ENCODE measurements at regions not wholly inside any gene's neighbourhood (a gene's known extent, or its start where the extent isn't known, plus 50 kb on each side); places are given as distances from the start of the nearest gene placed in this dataset.
"Not testable (repeated sequence)": the region's sequence is repeated elsewhere in the genome, so short reads cannot be mapped to it uniquely, and the experiment has no call there.

- no peak for DNase-seq (ENCODE audit: low spot score)
Observed at GRCh38 chr2:17254421-17254820, 263.8 kb downstream of the RAD51AP2 start.

DNA sequence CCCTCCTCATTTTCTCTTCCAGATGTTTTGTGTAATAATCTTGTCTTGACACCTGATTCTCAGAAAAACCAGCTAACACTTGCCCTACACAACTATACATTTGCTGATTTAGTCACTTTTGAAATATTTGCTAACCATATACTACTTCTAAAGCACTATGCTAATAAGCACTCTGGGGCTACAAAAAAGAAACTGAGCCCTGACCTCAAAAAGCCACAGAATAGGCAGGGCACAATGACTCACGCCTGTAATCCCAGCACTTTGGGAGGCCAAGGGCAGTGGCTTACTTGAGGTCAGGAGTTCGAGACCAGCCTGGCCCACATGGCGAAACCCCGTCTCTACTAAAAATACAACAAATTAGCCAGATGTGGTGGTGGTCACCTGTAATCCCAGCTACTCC, 266.0 kb downstream of the RAD51AP2 start:
- DNase-seq (ENCODE audit: low spot score): no peak

DNA sequence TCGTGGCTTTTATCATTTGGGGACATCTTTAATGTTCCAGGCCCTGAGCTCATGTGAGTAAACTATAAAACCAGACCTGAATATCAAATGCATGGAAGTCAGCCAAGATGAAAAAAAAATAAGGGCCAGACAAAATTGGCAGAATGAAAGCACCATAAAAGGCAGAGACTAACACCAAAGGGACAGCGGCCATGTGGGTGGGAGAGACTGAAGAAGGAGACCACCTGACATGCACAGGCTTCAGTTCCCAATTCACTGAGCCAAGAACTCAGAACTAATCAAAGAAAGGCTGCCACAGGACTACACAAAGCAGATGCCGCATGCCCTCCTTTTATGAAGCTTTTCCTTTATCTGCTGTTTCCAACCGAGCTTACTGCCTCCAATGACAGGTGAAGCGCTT, 267.1 kb downstream of the RAD51AP2 start:
- no peak for DNase-seq (ENCODE audit: low spot score)

DNA sequence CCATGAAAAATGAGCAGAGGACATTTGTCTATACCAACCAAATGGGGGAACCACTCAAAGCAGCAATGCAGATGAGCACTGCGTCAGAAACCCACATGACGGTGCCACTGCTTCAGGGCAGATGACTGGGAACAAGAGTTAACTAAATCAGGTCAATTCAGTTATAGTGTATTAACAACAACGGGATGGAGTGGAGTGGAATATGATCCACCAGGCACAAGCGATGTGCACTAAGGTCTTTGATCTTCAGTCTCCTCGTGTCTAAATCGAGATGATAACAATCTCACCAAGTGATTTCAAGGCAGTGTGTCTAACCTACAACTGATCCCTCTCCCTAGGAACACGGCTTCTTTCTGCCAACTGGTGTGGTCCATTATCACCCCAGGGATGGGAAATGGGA, 269.0 kb downstream of the RAD51AP2 start:
- DNase-seq (ENCODE audit: low spot score): no peak

DNA sequence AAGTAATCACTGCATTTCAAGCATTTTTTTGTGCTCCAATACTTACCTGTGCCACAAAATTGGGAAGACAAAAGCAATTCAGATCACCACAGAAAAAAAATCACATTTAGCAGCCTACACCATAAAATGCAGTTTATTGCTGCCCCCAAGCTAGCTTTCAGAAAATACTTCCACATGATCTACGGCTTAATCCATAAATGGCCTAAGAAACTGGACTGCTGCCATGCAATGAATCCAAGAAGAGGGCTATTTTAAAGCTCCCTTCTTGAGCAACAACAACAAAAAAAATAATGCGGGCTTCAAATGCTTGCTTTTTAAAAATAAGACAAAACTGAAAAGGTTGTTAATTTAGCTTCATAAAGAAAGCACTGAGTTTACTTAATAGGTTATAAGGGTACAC, 272.3 kb downstream of the RAD51AP2 start:
- DNase-seq (ENCODE audit: low spot score): no peak

DNA sequence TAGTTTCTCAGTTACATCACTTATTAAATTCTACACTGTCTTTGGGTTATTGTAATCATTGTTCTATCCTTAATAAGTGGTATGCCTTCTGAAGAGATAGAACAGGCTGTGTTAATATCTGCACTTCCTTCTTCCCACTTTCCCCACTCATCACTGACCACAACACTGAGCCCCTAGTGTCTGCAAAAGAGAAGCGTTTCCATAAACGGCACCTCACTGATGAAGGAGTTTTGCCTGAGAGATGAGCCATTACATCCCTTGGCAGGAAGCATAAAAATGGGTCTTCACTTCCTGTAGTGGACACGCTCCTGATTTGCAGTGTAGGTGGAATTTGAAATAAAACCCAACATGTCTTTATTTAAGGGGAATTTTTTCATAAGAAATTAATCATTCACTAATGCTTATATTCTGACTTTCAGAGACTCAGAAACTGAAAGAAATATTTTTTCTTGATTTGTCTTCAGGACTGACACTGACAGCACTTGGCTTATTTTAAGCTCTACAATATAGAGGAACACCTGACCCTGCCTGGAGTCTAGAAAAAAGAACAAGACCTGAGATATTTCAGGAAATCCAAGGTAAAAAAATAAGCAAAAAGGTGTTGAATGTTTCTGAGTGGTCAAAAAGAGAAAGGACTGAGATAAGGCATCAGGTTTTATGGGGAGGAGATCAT, 275.3 kb downstream of the RAD51AP2 start:
- DNase-seq (ENCODE audit: low spot score): no peak

DNA sequence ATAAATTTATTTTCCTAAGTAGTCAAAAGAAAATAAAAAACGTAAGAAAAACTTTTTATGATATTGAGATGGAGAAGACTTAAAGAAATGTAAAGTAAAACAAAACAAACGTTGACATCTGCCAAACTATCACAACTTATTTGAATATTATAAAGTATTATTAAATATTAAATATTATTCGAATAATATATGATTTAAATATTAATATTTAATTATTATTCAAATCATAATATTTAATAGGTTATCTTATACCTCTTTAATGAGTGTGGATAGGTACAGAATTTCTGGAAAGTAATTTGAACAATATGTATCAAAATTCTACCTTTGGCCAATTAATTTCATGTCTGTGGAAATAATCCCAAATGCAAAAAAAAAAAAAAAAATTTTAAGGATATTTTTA, 278.7 kb downstream of the RAD51AP2 start:
- no peak for DNase-seq (ENCODE audit: low spot score)

DNA sequence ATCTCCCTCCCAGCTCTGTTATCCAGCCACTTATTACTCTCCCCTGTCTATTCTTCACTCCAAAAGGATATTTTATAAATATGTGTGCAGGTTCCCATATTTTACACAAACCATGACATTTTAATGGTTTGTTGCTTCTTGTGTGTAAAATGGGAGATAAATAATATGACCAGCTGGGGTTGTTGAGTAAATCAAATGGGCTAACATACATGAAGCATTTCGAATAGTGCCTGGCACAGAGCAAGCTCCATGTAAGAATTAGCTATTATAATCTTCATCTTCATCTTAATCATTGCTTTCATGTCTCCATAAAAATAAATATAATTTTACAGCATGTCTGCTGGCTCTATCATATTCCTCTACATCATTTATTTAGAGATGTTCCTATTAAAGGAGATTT, 283.1 kb downstream of the RAD51AP2 start:
- DNase-seq (ENCODE audit: low spot score): no peak

DNA sequence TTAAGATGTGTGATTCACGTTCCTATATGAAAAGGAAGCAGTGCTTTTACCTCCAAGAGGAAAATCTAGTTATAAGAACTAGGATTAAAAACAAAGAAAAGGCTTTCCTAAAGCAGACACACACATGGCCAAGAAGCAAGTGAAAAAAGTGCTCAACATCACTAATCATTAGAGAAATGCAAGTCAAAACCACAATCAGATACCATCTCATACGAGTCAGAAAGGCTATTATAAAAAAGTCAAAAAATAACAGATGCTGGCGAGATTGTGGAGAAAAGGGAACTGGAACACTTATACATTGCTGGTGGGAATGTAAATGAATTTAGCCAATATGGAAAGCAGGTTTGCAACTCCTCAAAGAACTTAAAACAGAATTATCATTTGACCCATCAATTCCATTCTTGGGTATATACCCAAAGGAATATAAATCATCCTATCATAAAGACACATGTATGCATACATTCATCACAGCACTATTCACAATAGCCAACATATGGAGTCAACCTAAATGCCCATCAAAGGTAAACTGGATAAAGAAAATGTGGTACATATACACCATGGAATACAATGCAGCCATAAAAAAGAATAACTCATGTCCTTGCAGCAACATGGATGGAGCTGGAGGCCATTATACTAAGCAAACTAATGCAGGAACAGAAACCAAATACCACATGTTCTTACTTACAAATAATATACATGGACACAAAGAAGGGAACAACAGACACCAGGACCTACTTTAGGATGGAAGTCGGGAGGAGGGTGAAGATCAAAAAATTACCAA, 285.3 kb downstream of the RAD51AP2 start:
- no peak for DNase-seq (ENCODE audit: low spot score)

GRCh38 chr2:17231394-17231965, 286.8 kb downstream of the RAD51AP2 start:
- no peak for DNase-seq (ENCODE audit: low spot score)

- DNase-seq (ENCODE audit: low spot score): no peak
Observed at GRCh38 chr2:17229414-17229813, 288.8 kb downstream of the RAD51AP2 start.

DNA sequence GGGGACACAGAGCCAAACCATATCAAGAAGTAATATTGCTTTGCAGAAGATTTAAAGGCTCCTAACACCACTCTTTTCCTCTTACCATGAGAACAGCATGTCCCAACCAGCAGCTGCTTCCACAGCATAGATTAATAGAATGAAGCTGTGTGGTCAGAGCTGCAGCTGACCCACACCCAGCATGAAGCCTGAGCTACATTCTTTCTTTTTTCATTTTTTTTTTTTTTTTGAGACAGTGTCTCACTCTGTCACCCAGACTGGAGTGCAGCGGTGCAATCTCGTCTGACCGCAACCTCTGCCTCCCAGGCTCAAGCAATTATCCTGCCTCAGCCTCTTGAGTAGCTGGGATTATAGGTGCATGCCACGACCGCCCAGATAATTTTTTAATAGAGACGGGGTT, 289.8 kb downstream of the RAD51AP2 start:
- DNase-seq (ENCODE audit: low spot score): no peak

DNA sequence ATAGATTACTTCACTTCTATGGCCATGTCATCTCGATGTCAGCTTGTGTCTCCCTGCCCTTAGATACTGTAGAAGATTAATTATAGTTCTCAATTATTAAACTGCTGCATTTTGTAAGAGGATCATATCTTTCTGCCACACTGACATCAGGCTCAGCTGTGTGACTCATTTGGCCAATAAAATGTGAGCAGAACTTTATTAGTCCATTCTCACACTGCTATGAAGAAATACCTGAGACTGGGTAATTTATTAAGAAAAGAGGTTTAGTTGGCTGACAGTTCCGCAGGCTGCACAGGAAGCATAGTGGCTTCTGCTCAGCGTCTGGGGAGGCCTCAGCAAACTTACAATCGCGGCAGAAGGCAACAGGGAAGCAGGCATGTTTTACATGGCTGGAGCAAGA, 290.4 kb downstream of the RAD51AP2 start:
- no peak for DNase-seq (ENCODE audit: low spot score)

DNA sequence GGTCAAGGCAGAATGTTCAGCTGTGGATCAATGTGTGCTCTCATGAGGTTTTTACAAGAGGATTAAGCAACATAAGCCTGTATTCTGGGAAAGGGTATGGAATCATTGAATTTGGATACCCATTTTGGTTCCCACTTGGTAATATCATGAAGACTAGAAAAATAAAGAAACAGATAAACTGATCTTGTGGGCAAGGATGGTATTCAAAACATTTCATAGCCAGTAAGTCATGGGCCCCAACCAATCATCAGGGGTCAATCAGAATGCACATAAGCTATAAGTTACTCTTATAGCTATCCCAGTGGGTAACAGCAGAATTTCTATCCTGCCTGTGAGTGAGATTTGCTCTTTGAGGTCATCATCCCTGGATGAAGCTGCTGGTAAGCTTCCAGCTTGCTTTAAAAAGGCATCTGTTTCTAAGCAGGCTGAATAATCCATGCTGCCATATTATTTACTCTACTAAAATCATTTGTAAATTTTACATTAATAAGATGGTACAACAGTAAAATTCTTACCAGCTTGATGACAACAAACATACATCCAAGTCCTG, 291.2 kb downstream of the RAD51AP2 start:
- DNase-seq (ENCODE audit: low spot score): no peak

- no peak for DNase-seq (ENCODE audit: low spot score)
Observed at GRCh38 chr2:17223211-17223610, 295.0 kb downstream of the RAD51AP2 start.

DNA sequence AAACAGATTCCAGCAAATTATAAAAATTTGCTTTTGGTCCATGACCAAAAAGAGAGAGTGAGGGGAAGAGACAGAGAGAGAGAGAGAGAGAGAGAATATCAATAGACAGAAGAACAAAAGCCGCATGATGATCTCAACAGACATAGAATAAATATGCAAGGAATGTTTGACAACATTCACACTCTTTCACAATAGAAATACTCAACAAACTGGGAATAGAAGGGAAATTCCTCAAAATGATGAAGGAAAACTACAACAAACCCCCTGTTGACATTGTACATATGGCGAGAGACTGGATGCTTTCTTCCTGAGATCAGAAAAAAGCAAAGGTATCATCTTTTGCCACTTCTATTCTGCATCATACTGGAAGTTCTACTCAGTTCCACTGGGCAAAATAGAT, 309.7 kb downstream of the RAD51AP2 start:
- peak; percentile 39 for DNase-seq (ENCODE audit: low spot score)

GRCh38 chr2:17206771-17207170, 311.5 kb downstream of the RAD51AP2 start:
- DNase-seq (ENCODE audit: low spot score): no peak

DNA sequence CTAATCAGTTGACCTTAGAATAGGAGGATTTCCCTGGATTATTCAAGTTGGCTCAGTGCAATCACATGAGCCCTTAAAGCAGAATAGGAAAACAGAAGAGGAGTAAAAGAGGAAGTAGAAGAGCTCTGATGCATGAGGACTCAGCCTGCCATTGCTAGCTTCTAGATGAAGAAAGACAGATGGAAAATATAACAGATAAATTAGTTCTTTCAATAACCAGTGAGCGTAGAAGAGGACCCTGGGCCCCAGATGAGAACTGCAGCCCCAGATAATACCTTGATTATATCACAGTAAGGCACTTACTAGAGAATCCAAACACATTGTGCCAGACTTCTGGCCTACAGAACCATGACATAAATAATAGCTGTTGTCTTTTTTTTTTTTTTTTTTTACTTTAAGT, 314.0 kb downstream of the RAD51AP2 start:
- not testable (repeated sequence) for DNase-seq (ENCODE audit: low spot score)

- not testable (repeated sequence) for DNase-seq (ENCODE audit: low spot score)
Observed at GRCh38 chr2:17202628-17203027, 315.6 kb downstream of the RAD51AP2 start.

DNA sequence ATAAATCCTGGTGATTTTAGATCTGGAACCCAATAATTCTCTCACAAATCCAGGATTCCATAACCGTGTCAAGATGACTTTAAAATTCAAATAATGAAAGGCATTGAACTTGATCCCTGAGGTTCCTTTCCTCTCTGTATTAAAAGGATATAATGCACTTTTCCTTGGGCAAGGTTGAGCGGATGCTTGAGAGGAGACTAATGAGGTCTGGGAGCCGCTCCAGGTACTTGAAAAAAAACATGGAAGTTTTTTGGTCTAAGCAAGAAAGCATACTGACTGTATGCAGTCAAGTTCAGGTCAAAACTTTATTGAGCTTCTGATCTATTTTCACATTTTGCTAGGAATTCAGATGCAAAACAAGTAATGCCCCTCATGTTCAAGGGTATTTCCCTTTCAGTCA, 318.5 kb downstream of the RAD51AP2 start:
- DNase-seq (ENCODE audit: low spot score): no peak

DNA sequence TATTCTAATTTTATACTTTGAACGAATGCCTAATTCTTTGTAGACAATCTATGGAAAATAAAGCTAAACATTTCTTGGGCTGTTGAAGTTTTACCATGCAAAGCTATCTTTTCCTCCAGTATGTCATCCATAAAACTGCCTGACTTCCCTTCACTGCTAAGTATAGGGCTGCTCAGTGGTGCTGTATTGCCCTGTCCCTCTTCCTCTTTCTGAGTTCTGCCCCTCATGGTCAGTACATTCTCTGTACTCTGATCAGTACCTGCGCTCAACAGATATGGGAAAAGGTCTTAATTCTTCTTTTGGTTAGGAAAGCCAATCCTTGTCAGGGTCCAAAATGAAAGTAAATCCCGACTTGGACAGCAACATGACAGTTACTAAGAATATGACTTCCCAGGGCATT, 321.9 kb downstream of the RAD51AP2 start:
- DNase-seq (ENCODE audit: low spot score): peak; percentile 1

DNA sequence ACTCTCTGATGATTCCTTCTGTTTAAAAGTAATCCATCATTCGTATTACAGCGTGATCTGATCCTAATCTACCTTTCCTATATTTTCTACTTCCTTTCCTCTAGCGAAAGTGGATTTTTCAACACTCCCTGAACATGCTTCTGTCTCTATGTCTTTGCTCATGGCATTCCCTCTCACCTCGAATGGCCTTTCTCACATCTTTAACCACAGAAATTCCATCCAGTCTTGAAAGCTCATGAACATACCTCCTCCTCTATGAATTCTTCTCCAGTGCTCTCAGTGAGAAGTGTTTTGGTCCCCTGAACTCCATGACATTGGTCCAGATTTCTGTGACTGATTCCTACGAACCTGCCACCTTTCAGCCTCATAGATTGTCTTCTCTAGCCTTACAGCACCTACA, 323.2 kb downstream of the RAD51AP2 start:
- peak; percentile 11 for DNase-seq (ENCODE audit: low spot score)

- no peak for DNase-seq (ENCODE audit: low spot score)
Observed at GRCh38 chr2:17194083-17194482, 324.2 kb downstream of the RAD51AP2 start.

Data from GM03348 (cell line).